H9 (cell line): ENCODE measurements at regions not wholly inside any gene's neighbourhood (a gene's known extent, or its start where the extent isn't known, plus 50 kb on each side); places are given as distances from the start of the nearest gene placed in this dataset.

Experiments used
- DNase-seq: peaks from one replicate; pipeline ENCODE4 v3.0.0-alpha.2; 2017
- H2AFZ ChIP-seq: one replicate; pipeline ENCODE4 v1.6.1; 2013; ENCODE audit warnings: mild to moderate bottlenecking, low read length, control low read depth, moderate library complexity
- H2AK5ac ChIP-seq: 2 replicates; pipeline ENCODE4 v1.6.1; 2013; ENCODE audit warnings: low read length, control low read depth, mixed read lengths; ENCODE audit not compliant: insufficient read length
- H2BK120ac ChIP-seq: one replicate; pipeline ENCODE4 v1.6.1; 2013; ENCODE audit warnings: low read depth, mild to moderate bottlenecking, low read length, control low read depth, inconsistent platforms; ENCODE audit not compliant: poor library complexity, severe bottlenecking
- H2BK12ac ChIP-seq: 2 replicates; pipeline ENCODE4 v1.6.1; 2013; ENCODE audit warnings: low read length, control low read depth, mixed read lengths, low read depth; ENCODE audit not compliant: insufficient read length
- H2BK15ac ChIP-seq: 2 replicates; pipeline ENCODE4 v1.6.1; 2013; ENCODE audit warnings: low read depth, low read length, control low read depth
- H2BK20ac ChIP-seq: one replicate; pipeline ENCODE4 v1.6.1; 2013; ENCODE audit warnings: low read depth, mild to moderate bottlenecking, low read length, control low read depth, inconsistent platforms; ENCODE audit not compliant: poor library complexity, severe bottlenecking
- H2BK5ac ChIP-seq: 2 replicates; pipeline ENCODE4 v1.6.1; 2013; ENCODE audit warnings: low read length, control low read depth, mixed read lengths; ENCODE audit not compliant: insufficient read length
- H3K14ac ChIP-seq: 2 replicates; pipeline ENCODE4 v1.6.1; 2013; ENCODE audit warnings: low read length, control low read depth; ENCODE audit not compliant: insufficient read depth
- H3K18ac ChIP-seq: 2 replicates; pipeline ENCODE4 v1.6.1; 2013; ENCODE audit warnings: low read depth, mild to moderate bottlenecking, mixed read lengths, low read length, control low read depth; ENCODE audit not compliant: insufficient read length
- H3K23ac ChIP-seq: 2 replicates; pipeline ENCODE4 v1.6.1; 2013; ENCODE audit warnings: low read length, control low read depth, mixed read lengths, low read depth; ENCODE audit not compliant: insufficient read length
- H3K23me2 ChIP-seq: 2 replicates; pipeline ENCODE4 v1.6.1; 2013; ENCODE audit warnings: low read depth, mild to moderate bottlenecking, mixed read lengths, low read length, control low read depth; ENCODE audit not compliant: insufficient read length, poor library complexity, severe bottlenecking
- H3K27ac ChIP-seq: 2 replicates; pipeline ENCODE4 v1.5.1; 2013; ENCODE audit warnings: low read length, control low read depth, mixed read lengths, low read depth; ENCODE audit not compliant: insufficient read length
- H3K27me3 ChIP-seq: 2 replicates; pipeline ENCODE4 v1.6.1; 2013; ENCODE audit warnings: low read length, control low read depth, inconsistent platforms; ENCODE audit not compliant: insufficient read depth
- H3K4ac ChIP-seq: 2 replicates; pipeline ENCODE4 v1.6.1; 2013; ENCODE audit warnings: low read depth, mild to moderate bottlenecking, control low read depth, inconsistent platforms, low read length, moderate library complexity
- H3K4me1 ChIP-seq: 2 replicates; pipeline ENCODE4 v1.6.1; 2013; ENCODE audit warnings: low read length, control low read depth, inconsistent platforms; ENCODE audit not compliant: insufficient read depth
- H3K4me2 ChIP-seq: 2 replicates; pipeline ENCODE4 v1.6.1; 2013; ENCODE audit warnings: low read length, control low read depth, mixed read lengths; ENCODE audit not compliant: insufficient read length, insufficient read depth
- H3K56ac ChIP-seq: 2 replicates; pipeline ENCODE4 v1.6.1; 2013; ENCODE audit warnings: low read depth, mild to moderate bottlenecking, mixed read lengths, low read length, control low read depth; ENCODE audit not compliant: insufficient read length
- H3K79me1 ChIP-seq: 2 replicates; pipeline ENCODE4 v1.6.1; 2013; ENCODE audit warnings: low read depth, mild to moderate bottlenecking, moderate library complexity, low read length, control low read depth, inconsistent platforms; ENCODE audit not compliant: insufficient read depth, poor library complexity, severe bottlenecking
- H3K79me2 ChIP-seq: 2 replicates; pipeline ENCODE4 v1.6.1; 2013; ENCODE audit warnings: low read length, control low read depth, inconsistent platforms; ENCODE audit not compliant: insufficient read depth
- H3K9ac ChIP-seq: 2 replicates; pipeline ENCODE4 v1.6.1; 2013; ENCODE audit warnings: low read length, control low read depth, mixed read lengths; ENCODE audit not compliant: insufficient read length; ENCODE audit errors: extremely low read depth
- H3K9me3 ChIP-seq: one replicate; pipeline ENCODE4 v1.6.1; 2013; ENCODE audit warnings: low read depth, low read length, inconsistent platforms; ENCODE audit not compliant: control insufficient read depth
- H3T11ph ChIP-seq: one replicate; pipeline ENCODE4 v1.6.1; 2013; ENCODE audit warnings: mild to moderate bottlenecking, low read length, control low read depth, inconsistent platforms
- H4K20me1 ChIP-seq: one replicate; pipeline ENCODE4 v1.6.1; 2013; ENCODE audit not compliant: control insufficient read depth, insufficient read length, insufficient read depth
- H4K5ac ChIP-seq: 2 replicates; pipeline ENCODE4 v1.6.1; 2013; ENCODE audit warnings: low read depth, mild to moderate bottlenecking, mixed read lengths, low read length, control low read depth; ENCODE audit not compliant: insufficient read length
- H4K8ac ChIP-seq: replicated peaks from 2 replicates; pipeline ENCODE4 v1.6.1; 2013; ENCODE audit warnings: low read length, control low read depth, mixed read lengths, low read depth; ENCODE audit not compliant: insufficient read length
- H4K91ac ChIP-seq: 2 replicates; pipeline ENCODE4 v1.6.1; 2013; ENCODE audit warnings: low read depth, mild to moderate bottlenecking, moderate library complexity, mixed read lengths, low read length, control low read depth; ENCODE audit not compliant: insufficient read length
- H3K27ac Mint-ChIP-seq, 3 experiments: 2 replicates in 2 of 3; 3 replicates in 1 of 3; pipeline ENCODE4 v1.8.0; 2020 to 2021; ENCODE audit warnings: mixed read lengths in 3 of 3, mild to moderate bottlenecking in 1 of 3, moderate library complexity in 1 of 3
- H3K27me3 Mint-ChIP-seq: 2 replicates; pipeline ENCODE4 v1.8.0; 2021; ENCODE audit warnings: low read depth, mild to moderate bottlenecking, moderate library complexity, mixed read lengths
- H3K36me3 Mint-ChIP-seq, 3 experiments: 2 replicates in 2 of 3; 3 replicates in 1 of 3; pipeline ENCODE4 v1.8.0; 2020 to 2021; ENCODE audit warnings: low read depth in 3 of 3, mixed read lengths in 3 of 3; ENCODE audit not compliant: insufficient read depth in 1 of 3
- H3K4me1 Mint-ChIP-seq, 2 experiments: 2 replicates each; pipeline ENCODE4 v1.8.0; 2020; ENCODE audit warnings: mixed read lengths in 2 of 2
- H3K4me3 Mint-ChIP-seq, 2 experiments: 2 replicates in 1 of 2; 3 replicates in 1 of 2; pipeline ENCODE4 v1.8.0; 2020 to 2021; ENCODE audit warnings: mild to moderate bottlenecking in 2 of 2, mixed read lengths in 2 of 2, moderate library complexity in 1 of 2
- H3K9me3 Mint-ChIP-seq, 2 experiments: 2 replicates in 1 of 2; 3 replicates in 1 of 2; pipeline ENCODE4 v1.8.0; 2020; ENCODE audit warnings: mild to moderate bottlenecking in 2 of 2, mixed read lengths in 2 of 2, moderate library complexity in 1 of 2
- WGBS: extraction: QIAGEN DNeasy Blood & Tissue Kit; methylation state at CpG from one replicate; pipeline ENCODE4 v1.1.7; 2013; ENCODE audit warnings: missing lambda C conversion rate, low lambda C conversion rate, mixed read lengths; ENCODE audit not compliant: insufficient read length; ENCODE audit errors: extremely low coverage; 5-methylcytosine and 5-hydroxymethylcytosine counted together
- TF ChIP-seq, protein P1 (sequence below): fragments of 200-600 bp; sonication (generic); conservative IDR thresholded peaks from 3 replicates; pipeline ENCODE4 v1.8.0; 2021; ENCODE audit warnings: antibody characterized with exemption, mild to moderate bottlenecking

DNA sequence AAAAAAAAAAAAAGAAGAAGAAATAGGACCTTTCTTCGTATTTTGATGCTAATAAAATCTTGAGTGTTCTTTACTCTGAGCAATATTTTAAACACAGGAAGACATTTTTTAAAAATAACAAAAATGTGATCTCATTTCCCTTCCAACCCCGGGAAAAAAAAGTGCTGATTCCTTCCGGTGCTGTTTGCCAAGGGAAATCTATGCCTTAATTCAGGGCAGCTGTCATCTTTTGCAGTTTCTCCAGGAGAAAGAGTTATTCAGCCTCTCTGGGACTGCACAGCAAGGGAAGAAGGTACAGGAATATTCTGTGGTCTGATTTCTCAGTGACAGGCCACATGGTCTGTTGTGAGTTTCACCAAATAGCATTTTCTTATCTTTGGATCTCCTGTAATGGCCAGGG is 291.9 kb upstream of the IRX1 start:
- Histone ChIP-seq H4K91ac (no peak overlapping the region), H3T11ph (no peak overlapping the region), H3K27me3 (no peaks in the 10 kb centered on the region), H3K79me2 (no peaks in the 10 kb centered on the region), H4K5ac (no peak overlapping the region), H2BK5ac (no peak overlapping the region), H3K14ac (no peak overlapping the region), H3K27ac (no peak overlapping the region), H4K8ac (no peak overlapping the region), H2AFZ (no peak overlapping the region), H3K23me2 (no peaks in the 10 kb centered on the region), H3K23ac (no peak overlapping the region), H3K4me2 (no peak overlapping the region), H3K4ac (no peak overlapping the region), H2BK15ac (no peak overlapping the region), H3K9ac (no peak overlapping the region), H3K4me1 (no peaks in the 10 kb centered on the region), H2AK5ac (no peak overlapping the region), H3K79me1 (no peaks in the 10 kb centered on the region), H2BK12ac (no peak overlapping the region), H2BK120ac (no peak overlapping the region), H3K18ac (no peak overlapping the region), H4K20me1 (no peaks in the 10 kb centered on the region), H3K56ac (no peak overlapping the region), H2BK20ac (no peak overlapping the region), H3K9me3 (no peaks in the 10 kb centered on the region)
- peaks cover 3% of the 10 kb centered on the region for H3K27me3 Mint-ChIP-seq
- no peaks in the 10 kb centered on the region; a peak in 1 of 7 replicates for H3K36me3 Mint-ChIP-seq
- no peak overlapping the region for H3K27ac Mint-ChIP-seq
- TF ChIP-seq, protein P1, sequence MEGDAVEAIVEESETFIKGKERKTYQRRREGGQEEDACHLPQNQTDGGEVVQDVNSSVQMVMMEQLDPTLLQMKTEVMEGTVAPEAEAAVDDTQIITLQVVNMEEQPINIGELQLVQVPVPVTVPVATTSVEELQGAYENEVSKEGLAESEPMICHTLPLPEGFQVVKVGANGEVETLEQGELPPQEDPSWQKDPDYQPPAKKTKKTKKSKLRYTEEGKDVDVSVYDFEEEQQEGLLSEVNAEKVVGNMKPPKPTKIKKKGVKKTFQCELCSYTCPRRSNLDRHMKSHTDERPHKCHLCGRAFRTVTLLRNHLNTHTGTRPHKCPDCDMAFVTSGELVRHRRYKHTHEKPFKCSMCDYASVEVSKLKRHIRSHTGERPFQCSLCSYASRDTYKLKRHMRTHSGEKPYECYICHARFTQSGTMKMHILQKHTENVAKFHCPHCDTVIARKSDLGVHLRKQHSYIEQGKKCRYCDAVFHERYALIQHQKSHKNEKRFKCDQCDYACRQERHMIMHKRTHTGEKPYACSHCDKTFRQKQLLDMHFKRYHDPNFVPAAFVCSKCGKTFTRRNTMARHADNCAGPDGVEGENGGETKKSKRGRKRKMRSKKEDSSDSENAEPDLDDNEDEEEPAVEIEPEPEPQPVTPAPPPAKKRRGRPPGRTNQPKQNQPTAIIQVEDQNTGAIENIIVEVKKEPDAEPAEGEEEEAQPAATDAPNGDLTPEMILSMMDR = no peak
- no CpG with 5 or more reads among the region's 3 CpGs for WGBS
- peaks cover 0 to 3% of the 10 kb centered on the region in 2 experiments; a peak in 2 of 5 replicates for H3K9me3 Mint-ChIP-seq
- H3K4me3 Mint-ChIP-seq = no peak overlapping the region
- DNase-seq = no peak
- H3K4me1 Mint-ChIP-seq = peaks cover 0 to 7% of the 10 kb centered on the region in 2 experiments; a peak in 2 of 4 replicates
